ENCODE measurements at regions not wholly inside any gene's neighbourhood (a gene's known extent, or its start where the extent isn't known, plus 50 kb on each side); places are given as distances from the start of the nearest gene placed in this dataset.

- TF ChIP-seq CTCF (IDR thresholded peaks at IDR 0.05) (no peak), POLR2A (IDR thresholded peaks at IDR 0.05) (no peak)
Measured at GRCh38 chr14:85214471-85214870, 315.5 kb upstream of the FLRT2 start.
